ENCODE measurements at regions not wholly inside any gene's neighbourhood (a gene's known extent, or its start where the extent isn't known, plus 50 kb on each side); places are given as distances from the start of the nearest gene placed in this dataset.

- no peak for DNase-seq (ENCODE audit: low read depth in 2 of 2)
Observed at GRCh38 chr2:199025146-199025545, 432.6 kb downstream of the SATB2 start.

- no peak for DNase-seq (ENCODE audit: low read depth in 2 of 2)
Observed at GRCh38 chr2:199024224-199024623, 433.5 kb downstream of the SATB2 start.

GRCh38 chr2:199019898-199020507 lies 437.7 kb downstream of the SATB2 start:
- DNase-seq (ENCODE audit: low read depth in 2 of 2), result no peak

GRCh38 chr2:199018826-199019225 lies 438.9 kb downstream of the SATB2 start:
- no peak for DNase-seq (ENCODE audit: low read depth in 2 of 2)

GRCh38 chr2:199015072-199015471 lies 442.7 kb downstream of the SATB2 start:
- no peak for DNase-seq (ENCODE audit: low read depth in 2 of 2)

GRCh38 chr2:199014226-199014625 lies 443.5 kb downstream of the SATB2 start:
- no peak for DNase-seq (ENCODE audit: low read depth in 2 of 2)

GRCh38 chr2:199011908-199012307 lies 445.8 kb downstream of the SATB2 start:
- DNase-seq (ENCODE audit: low read depth in 2 of 2), result no peak

- DNase-seq (ENCODE audit: low read depth in 2 of 2), result no peak
Observed at GRCh38 chr2:198994678-198995077, 463.1 kb downstream of the SATB2 start.

- no peak for DNase-seq (ENCODE audit: low read depth in 2 of 2)
Observed at GRCh38 chr2:198991431-198991830, 466.3 kb downstream of the SATB2 start.

- DNase-seq (ENCODE audit: low read depth in 2 of 2), result no peak
Observed at GRCh38 chr2:198975779-198976178, 482.0 kb downstream of the SATB2 start.

- DNase-seq (ENCODE audit: low read depth in 2 of 2), result no peak
Observed at GRCh38 chr2:198973785-198974184, 484.0 kb downstream of the SATB2 start.

GRCh38 chr2:198973181-198973580 lies 484.6 kb downstream of the SATB2 start:
- no peak for DNase-seq (ENCODE audit: low read depth in 2 of 2)

- DNase-seq (ENCODE audit: low read depth in 2 of 2), result no peak
Observed at GRCh38 chr2:198968545-198968944, 489.2 kb downstream of the SATB2 start.

- DNase-seq (ENCODE audit: low read depth in 2 of 2), result no peak
Observed at GRCh38 chr2:198966269-198966668, 491.5 kb downstream of the SATB2 start.

GRCh38 chr2:198961547-198961946 lies 496.2 kb downstream of the SATB2 start:
- no peak for DNase-seq (ENCODE audit: low read depth in 2 of 2)

GRCh38 chr2:198957181-198957580 lies 500.6 kb downstream of the SATB2 start:
- DNase-seq (ENCODE audit: low read depth in 2 of 2), result no peak

- no peak for DNase-seq (ENCODE audit: low read depth in 2 of 2)
Observed at GRCh38 chr2:198953328-198953727, 504.4 kb downstream of the SATB2 start.

GRCh38 chr2:198950803-198951202 lies 506.9 kb downstream of the SATB2 start:
- no peak for DNase-seq (ENCODE audit: low read depth in 2 of 2)

GRCh38 chr2:198945496-198945895 lies 512.2 kb downstream of the SATB2 start:
- no peak for DNase-seq (ENCODE audit: low read depth in 2 of 2)

- no peak for DNase-seq (ENCODE audit: low read depth in 2 of 2)
Observed at GRCh38 chr2:198930170-198930569, 527.6 kb downstream of the SATB2 start.

GRCh38 chr2:198928026-198928425 lies 529.7 kb downstream of the SATB2 start:
- no peak for DNase-seq (ENCODE audit: low read depth in 2 of 2)

GRCh38 chr2:198917926-198918720 lies 539.6 kb downstream of the SATB2 start:
- DNase-seq (ENCODE audit: low read depth in 2 of 2), result no peak

GRCh38 chr2:198917275-198917674 lies 540.5 kb downstream of the SATB2 start:
- DNase-seq (ENCODE audit: low read depth in 2 of 2), result no peak
